ENCODE measurements at regions not wholly inside any gene's neighbourhood (a gene's known extent, or its start where the extent isn't known, plus 50 kb on each side); places are given as distances from the start of the nearest gene placed in this dataset.

DNA sequence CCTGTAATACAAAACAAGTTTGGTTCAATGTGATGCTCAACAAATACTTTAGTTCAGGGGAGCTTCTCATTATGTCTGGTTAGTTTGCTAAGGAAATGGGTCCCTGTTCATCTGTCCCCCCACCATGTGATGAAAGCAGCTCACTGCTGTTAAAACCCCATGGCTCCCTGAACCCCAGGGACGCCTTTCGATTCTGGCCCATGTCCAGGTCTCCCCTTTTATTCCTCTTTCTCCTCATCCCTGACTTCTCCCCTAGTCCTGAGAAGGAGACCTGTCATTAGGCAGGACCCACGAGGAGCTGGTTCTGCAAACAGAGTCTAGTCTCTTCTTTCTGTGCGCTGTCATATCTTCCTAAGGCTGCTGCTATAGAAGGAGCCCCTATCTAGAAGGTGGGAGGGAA, 213.3 kb upstream of the OSR1 start:
- TF ChIP-seq CTCF (IDR thresholded peaks at IDR 0.05) (no peak), POLR2AphosphoS5 (IDR thresholded peaks at IDR 0.05) (no peak)

Measured in upper lobe of left lung (tissue), 4 donors.